ENCODE measurements at regions not wholly inside any gene's neighbourhood (a gene's known extent, or its start where the extent isn't known, plus 50 kb on each side); places are given as distances from the start of the nearest gene placed in this dataset.

- TF ChIP-seq CTCF (IDR thresholded peaks at IDR 0.05 in 4 of 5, conservative IDR thresholded peaks at IDR 0.05 in 1 of 5) (no peak), POLR2A (IDR thresholded peaks at IDR 0.05) (no peak)
These were observed 83.5 kb upstream of the PLCL2 start for GRCh38 chr3:16801223-16801622.
